Endometrium (tissue), 2 donors: ENCODE measurements at regions not wholly inside any gene's neighbourhood (a gene's known extent, or its start where the extent isn't known, plus 50 kb on each side); places are given as distances from the start of the nearest gene placed in this dataset.

Source experiments
- FAIRE-seq: peaks from 2 replicates; lab custom pipeline; 2012; peaks lifted over from hg19 to GRCh38; lab: Jason Lieb, UNC
- donor health status: control.
- donor health status: control.

GRCh38 chr5:116675626-116675910, 100.9 kb upstream of the SEMA6A start:
- no peak for FAIRE-seq

GRCh38 chr5:116674881-116675625, 100.4 kb upstream of the SEMA6A start:
- no peak for FAIRE-seq

GRCh38 chr5:116673453-116673852, 98.8 kb upstream of the SEMA6A start:
- FAIRE-seq = no peak

- FAIRE-seq = no peak
Measured at GRCh38 chr5:116672203-116672602, 97.6 kb upstream of the SEMA6A start.

- no peak for FAIRE-seq
Measured at GRCh38 chr5:116671211-116671736, 96.7 kb upstream of the SEMA6A start.

GRCh38 chr5:116669261-116670031, 94.8 kb upstream of the SEMA6A start:
- no peak for FAIRE-seq

- no peak for FAIRE-seq
Measured at GRCh38 chr5:116668390-116668789, 93.8 kb upstream of the SEMA6A start.

- no peak for FAIRE-seq
Measured at GRCh38 chr5:116666901-116667300, 92.3 kb upstream of the SEMA6A start.

GRCh38 chr5:116664988-116665387, 90.4 kb upstream of the SEMA6A start:
- no peak for FAIRE-seq

GRCh38 chr5:116663081-116663480, 88.5 kb upstream of the SEMA6A start:
- FAIRE-seq = no peak

- FAIRE-seq = no peak
Measured at GRCh38 chr5:116661419-116661818, 86.8 kb upstream of the SEMA6A start.

GRCh38 chr5:116660929-116661328, 86.3 kb upstream of the SEMA6A start:
- no peak for FAIRE-seq

- no peak for FAIRE-seq
Measured at GRCh38 chr5:116658830-116659229, 84.2 kb upstream of the SEMA6A start.

GRCh38 chr5:116658141-116658540, 83.5 kb upstream of the SEMA6A start:
- FAIRE-seq = no peak

GRCh38 chr5:116655431-116655830, 80.8 kb upstream of the SEMA6A start:
- FAIRE-seq = no peak

- FAIRE-seq = no peak
Measured at GRCh38 chr5:116654925-116655324, 80.3 kb upstream of the SEMA6A start.

GRCh38 chr5:116652903-116653302, 78.3 kb upstream of the SEMA6A start:
- no peak for FAIRE-seq

GRCh38 chr5:116652196-116652729, 77.6 kb upstream of the SEMA6A start:
- FAIRE-seq = no peak

- no peak for FAIRE-seq
Measured at GRCh38 chr5:116651653-116652052, 77.0 kb upstream of the SEMA6A start.

GRCh38 chr5:116650964-116651363, 76.3 kb upstream of the SEMA6A start:
- no peak for FAIRE-seq

- FAIRE-seq = no peak
Measured at GRCh38 chr5:116650544-116650943, 75.9 kb upstream of the SEMA6A start.

- FAIRE-seq = no peak
Measured at GRCh38 chr5:116646611-116647289, 72.1 kb upstream of the SEMA6A start.

GRCh38 chr5:116645627-116646026, 71.0 kb upstream of the SEMA6A start:
- FAIRE-seq = no peak
